Astrocyte (in vitro differentiated cells and primary cell): ENCODE measurements at regions not wholly inside any gene's neighbourhood (a gene's known extent, or its start where the extent isn't known, plus 50 kb on each side); places are given as distances from the start of the nearest gene placed in this dataset.

Experiments
- EZH2 ChIP-seq: IDR thresholded peaks from 2 replicates; pipeline ENCODE4 v1.6.1; 2012; ENCODE audit warnings: mild to moderate bottlenecking, low read length, inconsistent platforms; ENCODE audit not compliant: insufficient read depth
- TF ChIP-seq, protein P1 (sequence below): IDR thresholded peaks from 2 replicates; pipeline ENCODE4 v1.5.1; 2011; ENCODE audit warnings: low read depth, mild to moderate bottlenecking, inconsistent platforms, low read length, moderate library complexity; ENCODE audit not compliant: insufficient read depth

- TF ChIP-seq EZH2: no peak
- TF ChIP-seq, protein P1, sequence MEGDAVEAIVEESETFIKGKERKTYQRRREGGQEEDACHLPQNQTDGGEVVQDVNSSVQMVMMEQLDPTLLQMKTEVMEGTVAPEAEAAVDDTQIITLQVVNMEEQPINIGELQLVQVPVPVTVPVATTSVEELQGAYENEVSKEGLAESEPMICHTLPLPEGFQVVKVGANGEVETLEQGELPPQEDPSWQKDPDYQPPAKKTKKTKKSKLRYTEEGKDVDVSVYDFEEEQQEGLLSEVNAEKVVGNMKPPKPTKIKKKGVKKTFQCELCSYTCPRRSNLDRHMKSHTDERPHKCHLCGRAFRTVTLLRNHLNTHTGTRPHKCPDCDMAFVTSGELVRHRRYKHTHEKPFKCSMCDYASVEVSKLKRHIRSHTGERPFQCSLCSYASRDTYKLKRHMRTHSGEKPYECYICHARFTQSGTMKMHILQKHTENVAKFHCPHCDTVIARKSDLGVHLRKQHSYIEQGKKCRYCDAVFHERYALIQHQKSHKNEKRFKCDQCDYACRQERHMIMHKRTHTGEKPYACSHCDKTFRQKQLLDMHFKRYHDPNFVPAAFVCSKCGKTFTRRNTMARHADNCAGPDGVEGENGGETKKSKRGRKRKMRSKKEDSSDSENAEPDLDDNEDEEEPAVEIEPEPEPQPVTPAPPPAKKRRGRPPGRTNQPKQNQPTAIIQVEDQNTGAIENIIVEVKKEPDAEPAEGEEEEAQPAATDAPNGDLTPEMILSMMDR: no peak
These were observed 348.9 kb upstream of the ZFP64 start for GRCh38 chr20:52540509-52540908.
